CD14-positive monocyte (primary cell): ENCODE measurements at regions not wholly inside any gene's neighbourhood (a gene's known extent, or its start where the extent isn't known, plus 50 kb on each side); places are given as distances from the start of the nearest gene placed in this dataset.

Experiments
- DNase-seq, 3 donors: peaks; one replicate each; pipeline ENCODE4 v3.0.0-alpha.2; 2011 to 2022
- H2AFZ ChIP-seq: 2 replicates; pipeline ENCODE4 v1.6.0; 2012; ENCODE audit warnings: mild to moderate bottlenecking, low read depth, low read length, inconsistent platforms; ENCODE audit not compliant: insufficient read depth, poor library complexity, severe bottlenecking
- H3K27ac ChIP-seq, 2 donors: 1 replicate in 1 of 2; 2 replicates in 1 of 2; pipeline ENCODE4 v1.5.1; 2012 to 2013; ENCODE audit warnings: low read length in 2 of 2, control low read depth in 1 of 2, inconsistent platforms in 1 of 2, low read depth in 1 of 2, mild to moderate bottlenecking in 1 of 2
- H3K27me3 ChIP-seq, 2 donors: one replicate each; pipeline versions ENCODE4 v1.6.0 to v1.6.1; 2011 to 2013; ENCODE audit warnings: low read length in 2 of 2; ENCODE audit not compliant: control insufficient read depth in 2 of 2, insufficient read depth in 2 of 2
- H3K36me3 ChIP-seq, 2 donors: replicated peaks in 1 of 2; 1 replicate in 1 of 2; 2 replicates in 1 of 2; pipeline versions ENCODE4 v1.5.1 to v1.6.1; 2012 to 2013; ENCODE audit warnings: low read length in 2 of 2, control low read depth in 1 of 2, inconsistent platforms in 1 of 2, mild to moderate bottlenecking in 1 of 2; ENCODE audit not compliant: insufficient read depth in 2 of 2, control insufficient read depth in 1 of 2
- H3K4me1 ChIP-seq, 2 donors: 1 replicate in 1 of 2; 2 replicates in 1 of 2; pipeline versions ENCODE4 v1.5.1 to v1.6.1; 2012 to 2013; ENCODE audit warnings: low read length in 2 of 2, control low read depth in 1 of 2, inconsistent platforms in 1 of 2, mild to moderate bottlenecking in 1 of 2, moderate library complexity in 1 of 2; ENCODE audit not compliant: insufficient read depth in 2 of 2, control insufficient read depth in 1 of 2
- H3K4me2 ChIP-seq: replicated peaks from 2 replicates; pipeline ENCODE3; 2012; ENCODE audit warnings: low read length, moderate library complexity, mild to moderate bottlenecking; ENCODE audit not compliant: poor library complexity, severe bottlenecking; ENCODE audit errors: extremely low read depth
- H3K4me3 ChIP-seq, 3 experiments: fragments of 200-600 bp in 1 of 3; sonication (generic) in 1 of 3; replicated peaks in 1 of 3; 1 replicate in 2 of 3; 2 replicates in 1 of 3; pipeline ENCODE4 v1.5.1; 2011 to 2013; ENCODE audit warnings: low read length in 3 of 3, mild to moderate bottlenecking in 3 of 3, control low read depth in 2 of 3, low read depth in 2 of 3, inconsistent platforms in 1 of 3, moderate library complexity in 1 of 3
- H3K79me2 ChIP-seq: 2 replicates; pipeline ENCODE4 v1.6.0; 2012; ENCODE audit warnings: mild to moderate bottlenecking, control low read depth, inconsistent platforms, low read length, moderate library complexity; ENCODE audit not compliant: insufficient read depth
- H3K9ac ChIP-seq: 2 replicates; pipeline ENCODE4 v1.6.0; 2017; ENCODE audit warnings: low read length, mild to moderate bottlenecking; ENCODE audit not compliant: insufficient read depth, poor library complexity, severe bottlenecking
- H3K9me3 ChIP-seq, 2 donors: replicated peaks in 1 of 2; 1 replicate in 1 of 2; 2 replicates in 1 of 2; pipeline versions ENCODE4 v1.5.1 to v1.6.1; 2012 to 2013; ENCODE audit warnings: low read length in 2 of 2, control low read depth in 1 of 2; ENCODE audit not compliant: control insufficient read depth in 1 of 2, insufficient read depth in 1 of 2
- H4K20me1 ChIP-seq: 2 replicates; pipeline ENCODE4 v1.6.0; 2012; ENCODE audit warnings: mild to moderate bottlenecking, low read length, control low read depth, moderate library complexity; ENCODE audit not compliant: insufficient read depth
- H3K27ac Mint-ChIP-seq, 7 donors: one replicate each; pipeline ENCODE4 v1.8.0; 2020; ENCODE audit warnings: mild to moderate bottlenecking in 7 of 7, mixed read lengths in 7 of 7, moderate library complexity in 6 of 7, inconsistent platforms in 2 of 7
- H3K27me3 Mint-ChIP-seq, 3 donors: one replicate each; pipeline ENCODE4 v1.8.0; 2021 to 2022; ENCODE audit warnings: low read depth in 3 of 3, mild to moderate bottlenecking in 3 of 3, mixed read lengths in 3 of 3, moderate library complexity in 3 of 3, inconsistent platforms in 1 of 3
- H3K36me3 Mint-ChIP-seq, 2 donors: one replicate each; pipeline ENCODE4 v1.8.0; 2020; ENCODE audit warnings: mixed read lengths in 2 of 2, inconsistent platforms in 1 of 2, mild to moderate bottlenecking in 1 of 2
- H3K4me1 Mint-ChIP-seq: one replicate; pipeline ENCODE4 v1.8.0; 2020; ENCODE audit warnings: mild to moderate bottlenecking, mixed read lengths
- H3K4me3 Mint-ChIP-seq, 2 donors: one replicate each; pipeline ENCODE4 v1.8.0; 2020; ENCODE audit warnings: mild to moderate bottlenecking in 2 of 2, mixed read lengths in 2 of 2, moderate library complexity in 1 of 2
- H3K9me3 Mint-ChIP-seq, 7 donors: one replicate each; pipeline ENCODE4 v1.8.0; 2020 to 2022; ENCODE audit warnings: mixed read lengths in 7 of 7, mild to moderate bottlenecking in 6 of 7, moderate library complexity in 6 of 7, inconsistent platforms in 2 of 7
- WGBS: methylation state at CpG from one replicate; pipeline ENCODE4 v1.1.5; 2013; ENCODE audit warnings: missing lambda C conversion rate; ENCODE audit not compliant: insufficient coverage; 5-methylcytosine and 5-hydroxymethylcytosine counted together
- intact Hi-C, 2 donors: fragments of 100-400 bp; cut with micrococcal nuclease; formaldehyde crosslinking; loops; one replicate each; pipeline versions ENCODE4 v1.15.0 to v1.15.1; 2023
- TF ChIP-seq, protein P1 (sequence below): fragments of 200-600 bp; IDR thresholded peaks from one replicate; pipeline ENCODE4 v1.8.0; 2022; ENCODE audit warnings: antibody characterized with exemption, mild to moderate bottlenecking

DNA sequence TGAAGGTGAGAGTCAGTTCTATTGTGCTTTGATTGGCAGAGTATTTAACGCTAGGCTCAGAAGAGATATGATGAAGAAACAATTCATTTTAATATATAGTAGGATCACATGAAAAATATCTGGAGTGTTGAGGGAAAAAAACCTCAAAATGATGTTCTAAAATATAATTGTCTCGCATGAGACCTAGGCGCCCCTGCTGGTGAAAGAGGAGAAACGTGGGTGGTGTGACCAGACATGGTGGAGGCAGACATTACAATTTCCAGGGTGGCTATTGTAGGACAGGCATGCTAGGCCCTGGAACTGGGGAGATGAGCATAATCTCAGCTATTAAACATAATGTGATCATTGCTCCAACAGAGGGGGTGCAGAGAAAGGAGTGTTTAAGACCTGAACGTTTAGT lies 210.0 kb downstream of the HS3ST1 start:
- Histone ChIP-seq H3K79me2 (no peaks in the 10 kb centered on the region), H3K4me1 (no peaks in the 10 kb centered on the region), H3K4me2 (no peak overlapping the region), H3K9me3 (peaks cover 0 to 9% of the 10 kb centered on the region in 2 donors), H3K36me3 (no peaks in the 10 kb centered on the region), H3K9ac (no peak overlapping the region), H3K4me3 (no peak overlapping the region), H4K20me1 (no peaks in the 10 kb centered on the region), H2AFZ (no peak overlapping the region), H3K27me3 (no peaks in the 10 kb centered on the region), H3K27ac (no peak overlapping the region)
- H3K4me3 Mint-ChIP-seq, result no peak overlapping the region
- H3K36me3 Mint-ChIP-seq, result no peaks in the 10 kb centered on the region
- H3K27ac Mint-ChIP-seq, result no peak overlapping the region
- TF ChIP-seq, protein P1, sequence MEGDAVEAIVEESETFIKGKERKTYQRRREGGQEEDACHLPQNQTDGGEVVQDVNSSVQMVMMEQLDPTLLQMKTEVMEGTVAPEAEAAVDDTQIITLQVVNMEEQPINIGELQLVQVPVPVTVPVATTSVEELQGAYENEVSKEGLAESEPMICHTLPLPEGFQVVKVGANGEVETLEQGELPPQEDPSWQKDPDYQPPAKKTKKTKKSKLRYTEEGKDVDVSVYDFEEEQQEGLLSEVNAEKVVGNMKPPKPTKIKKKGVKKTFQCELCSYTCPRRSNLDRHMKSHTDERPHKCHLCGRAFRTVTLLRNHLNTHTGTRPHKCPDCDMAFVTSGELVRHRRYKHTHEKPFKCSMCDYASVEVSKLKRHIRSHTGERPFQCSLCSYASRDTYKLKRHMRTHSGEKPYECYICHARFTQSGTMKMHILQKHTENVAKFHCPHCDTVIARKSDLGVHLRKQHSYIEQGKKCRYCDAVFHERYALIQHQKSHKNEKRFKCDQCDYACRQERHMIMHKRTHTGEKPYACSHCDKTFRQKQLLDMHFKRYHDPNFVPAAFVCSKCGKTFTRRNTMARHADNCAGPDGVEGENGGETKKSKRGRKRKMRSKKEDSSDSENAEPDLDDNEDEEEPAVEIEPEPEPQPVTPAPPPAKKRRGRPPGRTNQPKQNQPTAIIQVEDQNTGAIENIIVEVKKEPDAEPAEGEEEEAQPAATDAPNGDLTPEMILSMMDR, result no peak
- H3K27me3 Mint-ChIP-seq, result no peaks in the 10 kb centered on the region
- intact Hi-C loops, result no loop called here
- 100% methylated on average over 2 of the region's 5 CpGs for WGBS
- no peak for DNase-seq
- peaks cover 0 to 13% (median 6%) of the 10 kb centered on the region in 7 donors for H3K9me3 Mint-ChIP-seq
- H3K4me1 Mint-ChIP-seq, result no peaks in the 10 kb centered on the region

GRCh38 chr4:11216520-11216919 lies 212.2 kb downstream of the HS3ST1 start:
- Histone ChIP-seq H3K9ac (no peak overlapping the region), H3K9me3 (peaks cover 0 to 4% of the 10 kb centered on the region in 2 donors), H3K79me2 (no peaks in the 10 kb centered on the region), H3K4me3 (no peak overlapping the region), H3K27me3 (no peaks in the 10 kb centered on the region), H2AFZ (no peak overlapping the region), H3K4me2 (no peak overlapping the region), H3K4me1 (no peaks in the 10 kb centered on the region), H3K27ac (no peak overlapping the region), H4K20me1 (no peaks in the 10 kb centered on the region), H3K36me3 (no peaks in the 10 kb centered on the region)
- TF ChIP-seq, protein P1, result no peak
- Mint-ChIP-seq H3K4me1 (no peaks in the 10 kb centered on the region), H3K27me3 (peaks cover 0 to 3% (median 0%) of the 10 kb centered on the region in 3 donors), H3K36me3 (no peaks in the 10 kb centered on the region), H3K9me3 (peaks cover 0 to 13% (median 6%) of the 10 kb centered on the region in 7 donors), H3K27ac (no peak overlapping the region), H3K4me3 (no peak overlapping the region)
- no peak for DNase-seq
- intact Hi-C loops, result no loop called here
